Umbilical cord (tissue), 1 donor: ENCODE measurements at regions not wholly inside any gene's neighbourhood (a gene's known extent, or its start where the extent isn't known, plus 50 kb on each side); places are given as distances from the start of the nearest gene placed in this dataset.

Source experiments
- DNase-seq: peaks from one replicate; pipeline ENCODE4 v3.0.0-alpha.2; 2015; ENCODE audit warnings: low spot score

DNA sequence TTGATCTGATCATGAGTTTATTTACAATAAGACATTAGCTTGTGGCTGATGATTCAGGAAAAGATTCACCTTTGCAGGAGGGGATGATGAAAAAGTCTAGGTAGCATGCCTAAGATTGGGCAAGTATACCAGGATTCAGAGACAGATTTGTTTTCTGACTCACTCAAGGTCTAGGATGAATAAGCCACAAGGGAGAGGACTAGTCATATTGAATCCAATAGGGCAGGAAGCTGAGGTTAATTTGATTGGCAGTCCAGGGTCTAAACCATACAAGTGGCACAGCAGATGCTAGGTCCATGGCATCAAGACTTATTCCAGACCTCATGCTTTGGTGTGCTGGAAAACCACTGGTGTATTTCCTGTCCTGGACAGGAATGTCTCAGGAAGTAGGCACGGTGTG is 1133.4 kb downstream of the XPNPEP1 start:
- DNase-seq = no peak

DNA sequence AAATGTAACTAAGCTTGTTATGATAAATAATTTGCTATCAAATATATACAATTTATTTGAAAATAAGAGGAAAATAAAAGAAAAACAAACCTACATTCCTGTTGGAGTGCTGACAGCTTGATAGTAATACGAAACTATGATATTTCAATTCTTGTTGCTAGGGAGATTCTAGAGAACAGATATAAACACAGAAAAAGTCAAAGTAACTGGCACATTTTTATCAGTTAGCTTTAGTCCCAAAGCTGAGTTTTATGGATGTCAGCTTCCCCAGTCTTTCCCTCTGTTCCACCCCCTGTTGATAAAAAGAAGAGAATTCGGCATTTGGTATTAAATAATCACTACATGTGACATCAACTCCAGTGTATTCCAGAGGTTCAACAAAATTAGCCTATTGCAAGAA is 1134.0 kb downstream of the XPNPEP1 start:
- peak; percentile 79 for DNase-seq

DNA sequence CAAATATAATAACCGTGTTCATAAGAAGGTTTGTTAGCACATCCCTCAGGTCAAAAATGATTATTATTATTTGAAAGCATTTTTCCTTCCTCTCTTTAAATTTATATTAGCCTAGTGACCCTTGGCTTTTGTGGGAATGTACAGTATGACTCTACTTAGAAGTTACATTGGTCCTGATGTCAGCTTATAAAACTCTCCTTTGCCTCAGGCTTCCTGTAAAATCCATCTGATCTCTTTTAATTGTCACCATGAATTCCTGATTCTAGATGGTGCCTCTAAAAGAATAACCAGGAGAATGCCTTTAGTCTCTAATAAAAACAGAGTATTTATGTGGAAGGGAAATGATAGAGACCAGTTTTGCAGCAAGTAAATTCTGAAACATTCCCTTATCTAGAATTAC is 1134.4 kb downstream of the XPNPEP1 start:
- DNase-seq = peak; percentile 28

DNA sequence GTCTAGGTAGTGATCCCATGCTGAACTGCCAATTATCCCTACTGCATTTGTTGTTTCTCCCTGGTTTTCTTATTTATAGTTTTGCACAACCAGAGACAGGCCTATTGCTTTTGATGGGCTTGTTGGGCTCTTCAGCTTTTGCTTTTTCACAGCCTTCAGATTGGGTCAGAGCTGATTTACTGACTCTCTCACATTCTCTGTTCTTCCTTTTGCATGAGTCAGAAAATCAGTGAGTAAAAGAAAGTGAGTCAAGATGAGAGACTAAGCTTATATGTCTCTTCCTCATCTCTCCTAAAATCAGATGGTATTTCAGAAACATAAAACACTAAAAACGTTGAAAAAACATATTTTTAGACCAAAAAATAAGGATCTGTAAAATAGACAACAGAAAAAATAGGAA is 1135.4 kb downstream of the XPNPEP1 start:
- peak; percentile 74 for DNase-seq

DNA sequence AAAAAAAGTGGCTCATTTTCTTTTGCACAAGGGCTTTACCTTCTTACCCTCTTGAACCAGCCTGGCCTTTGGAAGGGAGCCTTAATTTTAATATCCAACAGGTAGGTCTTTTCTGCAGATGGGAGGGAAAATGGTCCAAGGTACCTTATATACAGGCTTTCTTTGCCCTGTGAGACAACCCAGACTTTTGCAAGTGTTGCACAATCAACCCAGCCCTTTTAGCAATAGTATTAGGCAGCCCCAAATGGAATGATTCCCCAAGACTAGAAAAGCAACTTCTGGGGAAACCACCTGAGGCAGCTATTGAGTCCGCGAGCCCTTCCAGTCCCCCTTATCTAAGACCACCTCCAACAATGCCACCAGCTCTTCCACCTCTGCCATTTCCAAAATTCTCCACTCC is 1138.3 kb downstream of the XPNPEP1 start:
- DNase-seq = no peak

DNA sequence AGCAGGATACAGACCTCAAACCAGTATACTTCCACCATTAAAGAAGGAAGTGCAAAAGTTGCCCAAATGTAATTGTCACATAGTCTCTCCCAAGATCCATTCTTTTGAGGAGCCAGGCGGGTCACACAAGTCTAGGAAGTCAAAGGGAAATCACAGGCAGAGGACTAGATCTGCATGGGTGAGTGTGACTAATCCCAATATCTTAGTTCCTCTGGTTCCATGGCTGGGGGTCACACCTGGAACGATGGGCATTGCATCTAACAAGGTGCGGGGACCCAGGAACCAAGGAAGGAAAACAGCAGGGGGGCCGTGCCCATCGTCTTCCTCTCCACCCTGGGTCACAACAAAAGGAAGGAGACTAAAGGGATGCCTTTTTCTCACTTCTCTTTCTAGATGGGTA is 1138.8 kb downstream of the XPNPEP1 start:
- no peak for DNase-seq

DNA sequence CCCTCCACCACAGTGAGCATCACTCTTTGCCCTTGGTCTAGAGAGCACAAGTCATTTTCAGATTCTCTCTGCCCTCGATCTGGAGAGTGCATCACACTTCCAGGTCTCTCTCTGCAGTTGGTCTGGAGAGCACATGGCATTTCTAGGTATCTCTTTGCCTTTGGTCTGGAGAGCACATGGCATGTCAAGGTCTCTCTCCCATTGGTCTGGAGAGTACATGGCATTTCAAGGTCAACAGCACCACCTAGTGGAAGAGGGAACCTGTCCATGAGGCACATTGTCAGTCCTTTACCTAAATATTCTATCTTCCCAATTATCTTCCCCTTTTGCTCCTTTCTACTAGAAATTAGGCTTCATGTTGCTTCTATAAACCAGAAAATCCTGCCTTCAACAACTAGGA is 1139.4 kb downstream of the XPNPEP1 start:
- DNase-seq = no peak

DNA sequence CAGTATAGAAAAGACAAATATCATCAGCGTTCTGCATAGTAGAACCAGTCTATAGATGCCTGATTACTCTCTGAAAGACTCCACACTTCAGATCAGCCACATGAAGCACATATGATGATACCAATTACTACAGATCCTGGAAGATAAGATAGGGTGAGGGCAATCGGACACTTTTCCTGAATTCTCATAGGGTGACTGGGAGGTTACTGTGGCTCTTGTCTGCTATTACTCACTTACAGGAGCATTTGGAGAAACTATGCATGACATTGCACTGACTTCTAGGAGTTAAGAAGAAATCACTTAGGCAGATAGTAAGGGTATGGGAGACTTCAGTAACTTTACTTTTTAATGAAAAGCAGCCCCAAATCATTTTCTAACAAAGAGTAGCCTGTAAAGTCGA is 1140.9 kb downstream of the XPNPEP1 start:
- no peak for DNase-seq

DNA sequence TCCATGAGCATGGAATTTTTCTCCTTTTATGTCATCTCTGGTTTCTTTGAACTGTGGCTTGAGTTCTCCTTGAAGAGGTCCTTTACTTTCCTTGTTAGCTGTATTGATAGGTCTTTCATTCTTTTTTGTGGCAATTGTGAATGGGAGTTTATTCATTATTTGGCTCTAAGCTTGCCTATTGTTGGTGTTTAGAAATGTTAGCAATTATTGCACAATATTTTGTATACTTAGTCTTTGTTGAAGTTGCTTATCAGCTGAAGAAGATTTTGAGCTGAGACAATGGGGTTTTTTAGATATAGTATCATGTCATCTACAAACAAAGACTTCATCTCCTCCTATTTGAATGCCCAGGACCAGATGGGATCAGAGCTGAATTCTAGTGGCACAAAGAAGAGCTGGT is 1143.8 kb downstream of the XPNPEP1 start:
- DNase-seq = no peak

DNA sequence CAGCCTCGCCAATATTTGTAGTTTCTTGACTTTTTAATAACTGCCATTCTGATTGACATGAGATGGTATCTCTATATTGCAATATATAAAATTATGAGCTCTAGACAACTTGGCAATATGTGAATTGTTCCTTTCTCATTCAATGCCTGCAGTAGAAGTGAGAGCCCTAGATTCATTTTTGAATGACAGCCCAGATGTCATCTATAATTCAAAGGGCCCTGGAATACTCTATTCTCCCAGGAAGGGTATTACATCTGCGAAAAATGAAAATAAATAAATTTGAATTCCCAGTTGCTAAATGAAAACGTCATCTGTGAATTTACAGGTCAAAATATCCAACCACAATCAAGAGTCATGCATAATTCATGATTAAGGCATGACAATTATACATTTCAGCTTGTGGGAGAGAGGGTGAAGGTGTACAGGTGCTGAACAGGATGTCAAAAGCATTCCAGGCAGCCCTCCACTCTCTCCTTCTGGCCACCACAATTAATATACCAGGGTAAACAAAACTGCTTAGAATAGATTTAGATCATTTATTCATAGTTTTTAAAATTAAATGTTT is 1147.3 kb downstream of the XPNPEP1 start:
- no peak for DNase-seq

DNA sequence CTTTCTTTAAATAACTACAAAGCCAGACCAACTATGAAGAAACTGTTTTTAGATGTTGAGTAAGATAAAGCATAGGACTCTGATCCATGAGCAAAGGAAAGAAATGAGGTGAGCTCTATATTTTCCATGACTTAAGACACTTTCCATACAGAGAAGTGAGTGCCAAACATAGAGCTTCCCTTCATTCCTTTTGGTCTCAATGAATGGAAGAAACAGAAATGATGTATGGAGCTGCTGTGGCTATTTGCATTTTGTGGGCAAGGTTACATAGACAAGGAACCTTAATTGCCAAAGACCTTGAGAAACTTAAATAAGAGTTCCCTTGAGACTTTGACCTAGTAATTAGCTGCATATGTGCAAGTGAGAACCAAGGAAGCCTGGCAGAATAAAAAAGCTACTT is 1152.2 kb downstream of the XPNPEP1 start:
- no peak for DNase-seq

DNA sequence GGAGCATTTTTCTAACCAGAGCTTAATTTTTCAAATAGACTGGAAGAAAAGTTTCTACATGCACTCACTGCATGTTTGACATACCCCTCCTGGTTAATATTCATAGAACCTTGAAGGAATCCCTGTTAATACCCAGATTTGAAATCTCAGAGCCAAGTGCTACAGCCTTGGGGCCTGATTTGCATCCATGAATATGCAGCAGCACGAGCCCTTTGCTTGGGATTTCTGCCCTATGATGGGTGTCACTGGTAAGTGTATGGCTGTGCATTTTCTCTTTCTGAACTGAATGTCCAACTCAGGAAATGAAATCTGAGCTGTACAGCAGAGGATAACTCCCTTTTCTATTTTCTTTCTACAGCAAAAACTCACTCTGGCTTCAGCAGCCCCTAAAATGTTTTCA is 1157.5 kb downstream of the XPNPEP1 start:
- peak; percentile 8 for DNase-seq

DNA sequence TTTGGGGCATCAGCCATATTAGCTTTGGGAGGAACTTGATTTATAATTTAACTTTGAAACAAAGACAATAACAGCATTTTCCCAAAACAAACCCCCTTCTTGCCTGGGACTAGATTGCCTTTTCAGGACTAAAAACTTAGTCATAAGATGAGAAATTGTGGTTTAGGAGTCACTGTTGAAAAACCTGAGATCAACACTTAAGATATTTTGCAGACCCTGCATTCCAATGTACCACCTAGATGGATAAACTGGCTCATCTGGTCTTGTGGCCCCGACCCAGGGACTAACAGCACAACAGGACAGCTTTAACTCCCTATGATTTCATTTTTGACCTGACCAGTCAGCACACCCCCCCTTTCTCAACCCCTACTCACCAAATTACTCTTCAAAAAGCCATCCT is 1165.4 kb downstream of the XPNPEP1 start:
- no peak for DNase-seq

DNA sequence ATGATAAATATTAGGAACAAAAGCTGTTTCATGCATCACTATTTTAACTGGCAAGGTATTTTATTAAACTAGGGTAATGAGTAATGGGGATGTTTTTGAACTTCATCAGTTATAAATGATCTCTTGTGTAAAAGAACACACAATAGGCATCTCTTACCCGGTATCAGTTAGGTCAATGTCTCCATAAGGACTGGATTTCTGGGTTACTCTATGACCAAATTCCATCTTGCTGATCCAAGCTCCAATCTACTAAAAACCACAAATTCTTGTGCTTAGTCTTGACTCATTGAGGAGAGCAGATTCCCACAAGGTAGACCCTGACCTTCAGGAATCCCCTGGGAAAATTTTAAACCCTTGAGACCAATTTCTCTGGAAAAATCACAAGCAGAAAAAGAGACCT is 1167.7 kb downstream of the XPNPEP1 start:
- DNase-seq = no peak

DNA sequence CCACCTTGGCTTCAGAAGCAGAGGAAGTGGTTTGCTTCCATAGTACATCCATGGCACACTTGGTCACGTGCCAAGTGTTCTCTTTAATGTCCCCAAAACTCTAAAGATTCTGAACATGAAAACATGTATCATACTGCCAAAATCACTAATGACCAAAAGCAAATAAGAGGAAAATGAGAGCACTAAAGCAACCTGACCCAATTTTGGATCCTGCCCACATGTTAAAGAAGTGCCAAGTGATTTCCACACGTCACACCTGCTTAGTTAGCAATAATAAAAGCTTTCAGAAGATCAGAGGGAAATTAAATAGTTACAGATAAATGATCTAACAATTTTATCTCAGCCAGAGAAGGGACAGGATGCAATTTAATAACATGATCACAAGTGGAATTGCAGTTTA is 1170.0 kb downstream of the XPNPEP1 start:
- DNase-seq = no peak

DNA sequence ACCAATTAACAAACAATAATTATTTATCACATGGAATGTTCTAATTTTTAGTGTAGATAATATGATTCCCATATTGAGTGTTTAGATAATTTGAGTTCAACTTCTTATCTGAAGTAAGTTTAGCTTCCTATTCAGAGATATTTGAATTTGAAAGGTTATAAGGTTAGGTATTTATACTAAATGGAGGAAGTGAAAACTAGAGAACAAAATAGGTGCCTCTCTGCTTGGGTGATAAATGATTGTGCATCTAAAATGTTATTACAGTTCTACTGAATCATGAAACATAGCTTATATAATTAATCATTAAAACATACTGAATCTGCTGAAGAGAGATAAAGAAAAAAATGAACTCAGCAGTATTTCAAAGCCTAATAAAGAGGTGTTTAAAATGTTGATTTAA is 1174.3 kb downstream of the XPNPEP1 start:
- DNase-seq = no peak

DNA sequence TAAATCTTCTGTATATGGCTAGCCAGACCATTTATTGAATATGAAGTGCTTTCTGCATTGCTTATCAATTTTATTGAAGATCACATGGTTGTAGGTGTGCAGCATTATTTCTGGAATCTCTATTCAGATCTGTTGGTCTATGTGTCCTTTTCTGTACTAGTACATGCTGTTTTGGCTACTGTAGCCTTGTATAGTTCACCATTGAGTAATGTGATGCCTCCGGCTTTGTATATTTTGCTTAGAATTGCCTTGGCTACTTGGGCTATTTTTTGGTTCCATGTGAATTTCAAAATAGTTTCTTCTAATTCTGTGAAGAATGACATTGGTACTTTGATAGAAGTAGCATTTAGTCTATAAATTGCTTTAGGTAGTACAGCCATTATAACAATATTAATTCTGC is 1187.2 kb downstream of the XPNPEP1 start:
- DNase-seq = no peak

DNA sequence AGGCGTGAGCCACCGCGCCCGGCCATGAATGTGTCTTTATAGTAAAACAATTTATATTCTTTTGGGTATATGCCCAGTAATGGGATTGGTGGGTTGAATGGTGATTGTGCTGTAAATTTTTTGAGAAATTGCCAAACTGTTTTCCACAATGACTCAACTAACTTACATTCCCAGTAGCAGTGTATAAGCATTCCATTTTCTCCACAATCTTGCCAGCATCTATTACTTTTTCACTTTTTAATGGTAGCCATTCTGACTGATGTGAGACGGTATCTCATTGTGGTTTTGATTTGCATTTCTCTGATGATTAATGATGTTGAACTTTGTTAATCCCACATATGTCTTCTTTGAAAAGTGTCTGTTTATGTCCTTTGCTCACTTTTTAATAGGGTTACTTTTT is 1187.9 kb downstream of the XPNPEP1 start:
- DNase-seq = no peak

DNA sequence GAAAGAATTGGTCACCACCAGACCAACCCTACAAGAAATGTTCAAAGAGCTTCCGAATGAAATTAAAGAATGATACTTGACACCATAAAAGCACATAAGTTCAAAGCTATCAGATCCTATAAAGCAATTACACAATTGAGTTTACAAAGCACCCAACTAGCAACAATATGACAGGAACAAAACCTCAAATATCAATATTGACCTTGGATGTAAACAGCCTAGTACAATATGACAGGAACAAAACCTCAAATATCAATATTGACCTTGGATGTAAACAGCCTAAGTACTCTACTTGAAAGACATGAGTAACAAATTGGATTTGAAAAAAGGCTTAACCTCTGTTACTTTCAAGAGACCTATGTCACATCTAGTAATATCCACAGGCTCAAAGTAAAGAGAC is 1201.4 kb downstream of the XPNPEP1 start:
- DNase-seq = no peak

DNA sequence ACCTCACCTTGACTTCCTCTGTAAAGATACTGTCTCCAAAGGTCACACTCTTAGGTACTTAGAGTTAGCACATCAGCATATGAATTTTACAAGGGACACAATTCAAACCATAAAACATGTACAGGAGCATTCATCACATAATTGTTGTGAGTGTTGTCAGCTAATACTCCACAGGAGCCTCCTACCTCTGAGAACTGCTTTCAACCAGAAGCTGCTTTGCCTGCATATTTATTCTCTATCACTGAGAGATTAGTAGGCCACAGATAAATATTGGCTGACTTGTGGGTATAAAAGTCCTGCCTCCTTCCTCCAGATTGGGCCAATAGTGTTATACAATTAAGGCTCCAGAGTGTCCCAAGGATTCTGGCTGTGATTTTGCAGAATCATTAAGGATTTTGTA is 1207.0 kb downstream of the XPNPEP1 start:
- no peak for DNase-seq

DNA sequence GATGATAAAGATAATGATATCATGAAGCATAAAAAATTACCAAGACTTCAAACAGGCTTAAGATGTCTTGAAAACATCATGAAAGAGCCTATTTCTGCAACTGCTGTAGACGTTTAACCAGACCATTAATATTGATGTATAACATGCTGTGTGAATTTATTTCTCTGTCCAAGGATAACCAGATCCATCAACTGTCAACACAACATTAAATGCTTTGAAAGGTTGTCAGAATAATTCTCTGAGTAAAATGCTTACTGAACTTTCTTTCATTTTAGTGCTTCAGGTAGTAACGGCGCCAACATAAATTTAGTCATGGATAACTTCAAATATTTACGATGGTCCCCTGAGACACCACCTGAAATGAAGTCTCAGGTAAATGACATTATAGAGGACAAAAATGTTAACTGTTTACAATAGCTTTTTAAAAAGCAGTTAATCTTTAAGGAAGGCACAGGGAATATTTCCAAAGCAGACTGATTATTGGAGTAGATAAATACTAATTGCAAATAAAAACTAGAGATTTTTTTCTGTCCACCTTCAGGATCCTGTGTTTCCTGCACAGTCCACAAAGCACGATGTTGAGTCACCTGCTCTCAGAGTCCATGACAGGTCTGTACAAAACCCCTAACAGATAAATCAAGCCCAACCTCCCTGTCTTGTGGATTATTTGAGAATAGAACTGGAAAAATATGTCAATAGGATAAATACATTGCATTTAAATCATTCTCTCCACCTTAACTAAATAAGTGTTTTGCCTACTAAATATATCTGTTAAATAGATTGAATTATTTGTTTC is 1213.2 kb downstream of the XPNPEP1 start:
- DNase-seq = peak; percentile 48

DNA sequence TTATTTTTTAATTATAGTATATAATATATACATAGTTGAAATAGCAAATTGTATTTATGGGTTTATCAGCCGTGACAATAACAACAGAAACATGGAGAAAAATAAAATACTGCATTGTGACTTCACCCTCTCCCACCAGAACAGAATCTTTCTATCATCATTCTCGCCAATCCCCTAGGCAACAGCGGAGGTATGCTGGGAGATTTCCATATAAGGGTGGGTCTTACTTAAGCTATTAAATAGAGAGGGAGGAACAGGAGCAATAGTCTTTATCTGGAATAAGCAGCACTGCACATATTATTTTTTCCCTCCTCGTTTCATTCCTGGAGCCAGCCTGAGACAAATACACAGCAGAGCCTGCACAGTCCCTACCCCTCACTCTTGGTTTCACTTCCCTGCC is 1214.9 kb downstream of the XPNPEP1 start:
- no peak for DNase-seq

DNA sequence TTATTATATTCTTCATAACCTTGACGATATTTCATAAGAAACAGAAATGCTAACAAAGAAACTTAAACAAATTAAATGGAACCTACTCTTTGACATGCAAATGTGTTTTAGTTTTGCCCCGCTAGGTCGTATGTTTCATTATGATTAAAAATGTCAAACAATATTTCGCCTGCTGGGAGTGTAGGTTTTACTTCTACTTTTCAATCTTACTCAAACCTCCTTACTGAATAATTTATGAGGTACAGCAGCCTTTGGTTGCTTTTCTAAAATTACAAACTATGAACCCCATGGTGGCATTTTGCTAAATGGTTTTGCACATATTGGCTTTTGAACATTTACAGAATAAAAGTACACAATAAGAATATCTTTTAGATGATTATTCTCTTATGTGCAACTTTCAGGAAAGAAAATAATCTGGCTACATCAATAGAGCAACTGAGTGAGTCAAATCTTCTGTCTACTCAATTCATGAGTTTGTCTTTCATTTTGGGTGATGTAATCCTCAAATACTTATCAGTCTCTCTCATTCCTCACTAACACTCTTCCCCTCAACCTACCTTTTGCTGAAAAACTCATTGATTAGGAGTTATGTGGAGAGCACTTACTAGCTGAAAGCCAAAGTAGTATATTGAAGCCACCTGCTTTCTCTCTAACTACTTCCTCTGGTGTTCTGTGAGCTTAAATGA is 1226.4 kb downstream of the XPNPEP1 start:
- DNase-seq = no peak
